ENCODE measurements at regions not wholly inside any gene's neighbourhood (a gene's known extent, or its start where the extent isn't known, plus 50 kb on each side); places are given as distances from the start of the nearest gene placed in this dataset.

DNA sequence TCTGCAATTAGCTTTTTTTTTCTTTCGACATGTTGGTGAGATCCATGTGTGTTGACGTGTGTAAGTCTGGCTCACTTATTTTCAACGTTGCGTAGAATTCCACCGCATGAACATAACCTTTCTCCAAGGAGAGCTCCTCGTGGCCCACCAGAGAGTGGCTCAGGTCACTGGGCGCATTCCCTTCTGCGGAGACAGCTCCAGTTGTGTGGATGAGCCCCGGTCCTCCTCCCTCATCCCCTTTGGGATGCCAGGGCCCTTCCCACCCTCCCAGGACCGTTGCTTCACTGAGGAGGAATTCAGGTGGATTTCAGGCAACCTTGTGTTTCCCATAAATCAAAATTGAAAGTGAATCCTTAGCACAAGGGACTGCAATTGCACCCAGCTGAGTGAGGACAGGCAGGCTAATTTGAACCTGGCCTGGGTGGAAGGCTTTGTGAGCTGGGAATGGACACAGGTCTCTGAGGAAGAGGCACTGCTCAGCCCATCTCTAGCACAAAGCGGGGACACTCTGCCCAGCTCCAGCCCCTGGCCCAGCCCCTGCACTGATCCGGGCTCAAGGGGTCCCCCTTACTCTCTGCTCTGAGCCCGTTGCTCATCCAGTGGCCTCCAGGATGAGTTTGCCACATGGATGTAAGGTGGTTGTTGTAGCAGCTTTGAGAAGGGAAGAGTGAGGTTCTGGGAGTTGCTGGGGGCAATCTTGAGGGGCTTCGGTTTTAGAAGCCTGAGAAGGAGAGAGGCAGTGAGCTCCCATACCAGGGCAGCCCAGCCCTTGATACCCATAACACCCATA is 57.8 kb upstream of the HAAO start:
- Histone ChIP-seq H3K4me1 (peaks cover 0 to 6% of the 10 kb centered on the region in 2 donors), H3K9me3 (no peaks in the 10 kb centered on the region), H3K27ac (no peak overlapping the region), H3K36me3 (no peaks in the 10 kb centered on the region), H3K27me3 (no peaks in the 10 kb centered on the region), H3K4me3 (no peak overlapping the region)
- TF ChIP-seq, protein P1, sequence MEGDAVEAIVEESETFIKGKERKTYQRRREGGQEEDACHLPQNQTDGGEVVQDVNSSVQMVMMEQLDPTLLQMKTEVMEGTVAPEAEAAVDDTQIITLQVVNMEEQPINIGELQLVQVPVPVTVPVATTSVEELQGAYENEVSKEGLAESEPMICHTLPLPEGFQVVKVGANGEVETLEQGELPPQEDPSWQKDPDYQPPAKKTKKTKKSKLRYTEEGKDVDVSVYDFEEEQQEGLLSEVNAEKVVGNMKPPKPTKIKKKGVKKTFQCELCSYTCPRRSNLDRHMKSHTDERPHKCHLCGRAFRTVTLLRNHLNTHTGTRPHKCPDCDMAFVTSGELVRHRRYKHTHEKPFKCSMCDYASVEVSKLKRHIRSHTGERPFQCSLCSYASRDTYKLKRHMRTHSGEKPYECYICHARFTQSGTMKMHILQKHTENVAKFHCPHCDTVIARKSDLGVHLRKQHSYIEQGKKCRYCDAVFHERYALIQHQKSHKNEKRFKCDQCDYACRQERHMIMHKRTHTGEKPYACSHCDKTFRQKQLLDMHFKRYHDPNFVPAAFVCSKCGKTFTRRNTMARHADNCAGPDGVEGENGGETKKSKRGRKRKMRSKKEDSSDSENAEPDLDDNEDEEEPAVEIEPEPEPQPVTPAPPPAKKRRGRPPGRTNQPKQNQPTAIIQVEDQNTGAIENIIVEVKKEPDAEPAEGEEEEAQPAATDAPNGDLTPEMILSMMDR (IDR thresholded peaks at IDR 0.05), result no peak
- DNase-seq (no peak), ATAC-seq (no peak)
- intact Hi-C loops (cut with DNase I), result loop anchor here in 1 of 2 donors (10.0 kb wide), 1 partner anchor 75 kb away; no protein-coding TSS in a partner anchor

DNA sequence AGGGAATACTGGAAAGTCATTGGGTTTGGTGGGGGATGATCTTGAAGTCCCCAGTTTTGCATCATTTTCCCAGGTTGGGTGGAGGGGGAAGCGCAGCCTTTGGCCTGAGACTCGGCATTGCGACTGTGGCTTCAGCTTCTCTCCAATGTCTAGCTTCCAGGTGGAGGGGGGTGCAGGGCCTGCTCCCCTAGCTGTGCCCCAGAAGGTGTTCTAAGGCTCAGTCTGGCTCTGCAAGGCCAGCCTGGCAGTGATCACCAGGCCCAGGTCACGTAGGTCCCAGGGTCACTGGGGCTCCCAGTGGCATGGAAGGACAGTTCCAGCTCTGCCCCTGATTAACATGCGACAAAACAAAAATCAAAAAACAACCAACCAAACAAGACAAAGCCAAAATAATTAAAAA is 56.9 kb upstream of the HAAO start:
- H3K4me1 ChIP-seq, result peaks cover 0 to 6% of the 10 kb centered on the region in 2 donors
- no peaks in the 10 kb centered on the region for H3K9me3 ChIP-seq
- H3K36me3 ChIP-seq, result no peaks in the 10 kb centered on the region
- H3K4me3 ChIP-seq, result no peak overlapping the region
- TF ChIP-seq, protein P1 (IDR thresholded peaks at IDR 0.05), result no peak
- no peak for ATAC-seq
- H3K27me3 ChIP-seq, result no peaks in the 10 kb centered on the region
- DNase-seq, result no peak
- no peak overlapping the region for H3K27ac ChIP-seq
- intact Hi-C loops (cut with DNase I), result no loop called here

DNA sequence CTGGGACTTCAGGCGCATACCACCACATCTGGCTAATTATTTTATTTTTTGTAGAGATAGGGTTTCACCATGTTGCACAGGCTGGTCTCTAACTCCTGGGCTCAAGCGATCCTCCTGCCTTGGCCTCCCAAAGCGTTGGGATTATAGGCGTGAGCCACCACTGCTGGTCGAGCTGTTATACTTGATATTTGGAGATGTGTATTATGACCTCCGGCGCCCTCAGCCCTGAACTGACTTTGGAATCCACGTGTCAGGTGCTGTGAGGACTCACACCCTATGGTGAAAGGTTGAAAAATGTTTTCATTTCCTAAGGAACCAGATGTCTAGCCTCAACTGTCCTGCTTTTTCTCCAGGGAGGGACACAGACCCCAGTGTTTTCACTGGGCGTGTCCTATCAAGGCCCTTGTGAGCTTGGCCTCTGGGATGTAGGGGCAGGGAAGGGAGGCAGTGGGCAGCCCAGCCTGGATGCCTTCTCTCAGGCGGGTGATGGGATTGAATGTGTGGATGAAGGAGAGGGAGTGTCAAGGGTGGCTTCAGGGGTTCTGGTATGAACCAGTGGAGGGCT is 56.4 kb upstream of the HAAO start:
- Histone ChIP-seq H3K36me3 (no peaks in the 10 kb centered on the region), H3K9me3 (no peaks in the 10 kb centered on the region), H3K27me3 (no peaks in the 10 kb centered on the region), H3K4me3 (no peak overlapping the region), H3K4me1 (peaks cover 0 to 6% of the 10 kb centered on the region in 2 donors), H3K27ac (no peak overlapping the region)
- ATAC-seq (no peak), DNase-seq (no peak)
- intact Hi-C loops (cut with DNase I), result no loop called here
- TF ChIP-seq, protein P1 (IDR thresholded peaks at IDR 0.05), result no peak

DNA sequence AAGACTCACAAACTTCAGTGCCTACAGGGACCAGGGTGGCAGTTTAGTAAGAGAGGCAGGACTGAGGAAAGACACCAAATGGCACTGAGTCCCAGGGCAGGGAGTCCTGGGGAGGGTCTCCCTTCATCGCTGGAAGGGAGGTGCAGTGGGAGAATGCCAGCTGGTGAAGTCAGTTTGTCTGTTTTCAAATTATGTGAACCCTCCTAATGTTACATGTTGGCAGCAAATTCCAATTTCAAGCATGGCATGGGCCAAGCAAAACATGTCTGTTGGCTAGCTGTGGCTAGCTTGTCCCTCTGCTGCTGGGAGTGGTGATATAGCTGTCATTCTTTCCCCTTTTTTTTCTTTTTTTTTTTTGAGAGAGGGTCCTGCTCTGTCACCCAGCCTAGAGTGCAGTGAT is 55.9 kb upstream of the HAAO start:
- intact Hi-C loops (cut with DNase I), result no loop called here

DNA sequence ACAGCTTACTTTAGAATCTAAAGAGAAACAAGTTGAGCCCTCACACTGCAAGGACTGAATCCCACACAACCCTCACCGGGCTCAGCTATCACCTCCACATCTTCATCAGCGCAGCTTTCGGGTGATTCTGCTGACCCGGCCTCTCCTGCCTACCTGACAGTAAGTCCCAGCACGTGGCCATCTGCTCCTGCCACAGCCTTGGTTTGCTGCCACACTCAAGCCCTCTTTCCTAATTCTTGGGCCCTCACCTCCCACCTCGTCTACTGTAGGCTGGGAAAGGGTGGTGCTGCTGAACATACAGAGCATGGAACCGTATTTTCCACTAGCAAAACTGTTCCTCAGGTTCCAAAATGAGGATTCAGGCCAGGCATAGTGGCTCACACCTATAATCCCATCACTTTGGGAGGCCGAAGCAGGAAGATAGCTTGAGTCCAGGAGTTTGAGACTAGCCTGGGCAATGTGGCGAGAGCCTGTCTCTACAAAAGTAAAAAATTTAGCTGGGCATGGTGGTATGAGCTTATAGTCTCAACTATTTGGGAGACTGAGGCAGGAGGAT is 55.3 kb upstream of the HAAO start:
- TF ChIP-seq, protein P1 (IDR thresholded peaks at IDR 0.05), result no peak
- Histone ChIP-seq H3K27ac (no peak overlapping the region), H3K9me3 (no peaks in the 10 kb centered on the region), H3K27me3 (no peaks in the 10 kb centered on the region), H3K36me3 (no peaks in the 10 kb centered on the region), H3K4me1 (peaks cover 0 to 6% of the 10 kb centered on the region in 2 donors), H3K4me3 (no peak overlapping the region)
- intact Hi-C loops (cut with DNase I), result no loop called here
- ATAC-seq (no peak), DNase-seq (no peak)

More for the DNA sequence above, 55.9 kb upstream of the HAAO start:
- no peaks in the 10 kb centered on the region for H3K36me3 ChIP-seq
- H3K27me3 ChIP-seq, result no peaks in the 10 kb centered on the region
- TF ChIP-seq, protein P1 (IDR thresholded peaks at IDR 0.05), result no peak
- ATAC-seq (no peak), DNase-seq (no peak)
- no peak overlapping the region for H3K27ac ChIP-seq
- H3K9me3 ChIP-seq, result no peaks in the 10 kb centered on the region
- H3K4me3 ChIP-seq, result no peak overlapping the region
- H3K4me1 ChIP-seq, result peaks cover 0 to 6% of the 10 kb centered on the region in 2 donors
